Cardiac muscle cell (in vitro differentiated cells and primary cell): ENCODE measurements at regions not wholly inside any gene's neighbourhood (a gene's known extent, or its start where the extent isn't known, plus 50 kb on each side); places are given as distances from the start of the nearest gene placed in this dataset.
A peak's percentile ranks its signal among the peaks of the same experiment; 100 is the strongest.

Experiments used
- DNase-seq, 2 donors: peaks; one replicate each; pipeline versions ENCODE4 v3.0.0 to v3.0.0-alpha.2; 2010 to 2017; ENCODE audit warnings: low read depth in 1 of 2, low spot score in 1 of 2
- H3K27ac ChIP-seq: fragments of 200-600 bp; sonication (generic); 2 replicates; pipeline ENCODE4 v1.5.1; 2016
- H3K27me3 ChIP-seq: fragments of 200-600 bp; sonication (generic); 2 replicates; pipeline ENCODE4 v1.6.0; 2016; ENCODE audit warnings: control low read depth
- H3K36me3 ChIP-seq: fragments of 200-600 bp; sonication (generic); 2 replicates; pipeline ENCODE4 v1.5.1; 2016; ENCODE audit warnings: control low read depth
- H3K4me1 ChIP-seq: fragments of 200-600 bp; sonication (generic); 2 replicates; pipeline ENCODE4 v1.8.1; 2017; ENCODE audit warnings: low read depth, mild to moderate bottlenecking, mixed run types
- H3K4me3 ChIP-seq: fragments of 200-600 bp; sonication (generic); 2 replicates; pipeline ENCODE4 v1.5.1; 2016; ENCODE audit warnings: mild to moderate bottlenecking
- H3K9me3 ChIP-seq: fragments of 200-600 bp; sonication (generic); 2 replicates; pipeline ENCODE4 v1.5.1; 2017; ENCODE audit warnings: low read depth, mild to moderate bottlenecking, control low read depth
- TF ChIP-seq, protein P1 (sequence below): IDR thresholded peaks from 2 replicates; pipeline ENCODE4 v1.5.1; 2012; ENCODE audit warnings: low read depth, mild to moderate bottlenecking, low read length

DNA sequence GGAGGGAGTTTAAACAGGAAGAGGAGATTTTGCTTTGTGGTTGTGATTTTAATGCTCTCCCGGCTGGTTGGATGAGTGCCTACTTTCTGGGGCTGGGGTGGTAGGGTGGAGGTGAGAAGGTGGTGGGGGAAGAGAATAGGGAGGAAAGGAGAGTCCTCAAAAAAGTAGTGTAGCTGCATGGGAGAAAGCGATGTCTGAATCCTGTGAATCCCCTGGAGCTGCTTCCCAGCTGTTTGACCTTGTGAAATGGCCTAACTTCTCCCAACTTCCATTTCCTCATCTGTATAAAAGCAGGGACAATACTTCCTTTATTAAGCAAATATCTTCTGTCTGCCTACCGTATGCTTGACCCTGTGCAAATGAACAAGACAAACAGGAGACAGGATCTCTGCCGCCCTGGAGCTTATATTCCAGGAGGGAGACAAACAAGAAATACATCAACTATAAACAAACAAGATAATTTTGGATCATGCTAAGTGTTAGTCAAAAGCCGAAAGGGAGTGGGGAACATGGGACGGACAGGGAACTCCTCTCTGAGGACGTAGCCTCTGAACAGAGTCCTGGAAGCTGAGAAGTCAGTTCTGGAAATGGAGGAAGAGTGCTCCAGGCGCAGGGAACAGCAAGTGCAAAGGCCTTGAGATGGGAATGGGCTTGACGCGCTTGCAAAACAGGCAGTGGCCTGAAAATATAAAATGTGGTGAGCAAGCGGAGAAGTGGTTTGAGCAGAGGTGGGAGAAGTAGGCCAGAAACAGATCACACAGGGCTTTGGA, 103.5 kb downstream of the SPRY4 start:
- no peaks in the 10 kb centered on the region for H3K9me3 ChIP-seq
- no peaks in the 10 kb centered on the region for H3K36me3 ChIP-seq
- H3K27ac ChIP-seq, result no peak overlapping the region
- no peaks in the 10 kb centered on the region for H3K4me1 ChIP-seq
- TF ChIP-seq, protein P1, sequence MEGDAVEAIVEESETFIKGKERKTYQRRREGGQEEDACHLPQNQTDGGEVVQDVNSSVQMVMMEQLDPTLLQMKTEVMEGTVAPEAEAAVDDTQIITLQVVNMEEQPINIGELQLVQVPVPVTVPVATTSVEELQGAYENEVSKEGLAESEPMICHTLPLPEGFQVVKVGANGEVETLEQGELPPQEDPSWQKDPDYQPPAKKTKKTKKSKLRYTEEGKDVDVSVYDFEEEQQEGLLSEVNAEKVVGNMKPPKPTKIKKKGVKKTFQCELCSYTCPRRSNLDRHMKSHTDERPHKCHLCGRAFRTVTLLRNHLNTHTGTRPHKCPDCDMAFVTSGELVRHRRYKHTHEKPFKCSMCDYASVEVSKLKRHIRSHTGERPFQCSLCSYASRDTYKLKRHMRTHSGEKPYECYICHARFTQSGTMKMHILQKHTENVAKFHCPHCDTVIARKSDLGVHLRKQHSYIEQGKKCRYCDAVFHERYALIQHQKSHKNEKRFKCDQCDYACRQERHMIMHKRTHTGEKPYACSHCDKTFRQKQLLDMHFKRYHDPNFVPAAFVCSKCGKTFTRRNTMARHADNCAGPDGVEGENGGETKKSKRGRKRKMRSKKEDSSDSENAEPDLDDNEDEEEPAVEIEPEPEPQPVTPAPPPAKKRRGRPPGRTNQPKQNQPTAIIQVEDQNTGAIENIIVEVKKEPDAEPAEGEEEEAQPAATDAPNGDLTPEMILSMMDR, result peak; percentile 6
- peak in 1 of 2 donors; percentile 29 for DNase-seq
- no peaks in the 10 kb centered on the region for H3K27me3 ChIP-seq
- no peak overlapping the region for H3K4me3 ChIP-seq

DNA sequence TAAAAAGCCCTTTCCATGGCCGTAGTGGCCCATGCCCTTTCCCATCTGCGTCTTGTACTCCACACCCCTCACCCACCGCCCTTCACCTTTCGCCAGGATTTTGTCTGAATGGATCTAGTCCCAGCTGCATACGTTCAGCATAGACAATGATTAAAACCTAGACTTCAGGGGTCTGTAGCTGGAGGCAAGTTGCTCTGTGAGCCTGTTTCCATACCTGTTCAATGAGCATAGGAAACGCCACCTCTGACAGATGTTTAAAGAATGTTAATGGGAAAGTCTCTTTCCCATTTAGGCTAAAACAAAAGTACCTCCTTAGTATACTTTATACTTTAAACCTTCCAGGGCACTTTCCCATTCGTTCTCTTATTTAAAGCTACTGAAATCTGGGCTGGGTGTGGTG, 105.7 kb downstream of the SPRY4 start:
- no peaks in the 10 kb centered on the region for H3K4me1 ChIP-seq
- no peaks in the 10 kb centered on the region for H3K9me3 ChIP-seq
- no peak overlapping the region for H3K4me3 ChIP-seq
- H3K27ac ChIP-seq, result no peak overlapping the region
- DNase-seq, result no peak
- no peaks in the 10 kb centered on the region for H3K27me3 ChIP-seq
- TF ChIP-seq, protein P1, result no peak
- H3K36me3 ChIP-seq, result no peaks in the 10 kb centered on the region

DNA sequence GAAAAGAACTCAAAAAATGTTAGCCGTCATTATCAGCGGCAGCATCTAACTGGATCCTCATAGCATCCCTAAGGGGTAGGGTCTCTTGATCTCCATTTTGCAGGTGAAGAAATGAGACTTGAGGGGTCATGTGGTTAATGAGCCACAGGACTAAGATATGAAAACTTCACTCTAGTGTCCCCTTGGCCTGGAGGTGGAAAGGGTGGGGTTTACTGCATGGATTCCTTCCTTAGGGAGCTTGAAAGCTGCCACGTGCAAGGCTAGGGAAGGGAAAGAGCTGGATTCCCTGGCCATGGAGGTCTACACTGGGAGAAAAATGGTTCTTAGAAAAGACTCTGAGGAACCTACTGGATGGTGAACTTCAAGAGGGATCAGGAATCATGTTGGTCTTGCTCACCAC, 107.9 kb downstream of the SPRY4 start:
- Histone ChIP-seq H3K4me1 (no peaks in the 10 kb centered on the region), H3K27ac (no peak overlapping the region), H3K36me3 (no peaks in the 10 kb centered on the region), H3K9me3 (no peaks in the 10 kb centered on the region), H3K4me3 (no peak overlapping the region), H3K27me3 (no peaks in the 10 kb centered on the region)
- no peak for DNase-seq
- TF ChIP-seq, protein P1, result no peak

DNA sequence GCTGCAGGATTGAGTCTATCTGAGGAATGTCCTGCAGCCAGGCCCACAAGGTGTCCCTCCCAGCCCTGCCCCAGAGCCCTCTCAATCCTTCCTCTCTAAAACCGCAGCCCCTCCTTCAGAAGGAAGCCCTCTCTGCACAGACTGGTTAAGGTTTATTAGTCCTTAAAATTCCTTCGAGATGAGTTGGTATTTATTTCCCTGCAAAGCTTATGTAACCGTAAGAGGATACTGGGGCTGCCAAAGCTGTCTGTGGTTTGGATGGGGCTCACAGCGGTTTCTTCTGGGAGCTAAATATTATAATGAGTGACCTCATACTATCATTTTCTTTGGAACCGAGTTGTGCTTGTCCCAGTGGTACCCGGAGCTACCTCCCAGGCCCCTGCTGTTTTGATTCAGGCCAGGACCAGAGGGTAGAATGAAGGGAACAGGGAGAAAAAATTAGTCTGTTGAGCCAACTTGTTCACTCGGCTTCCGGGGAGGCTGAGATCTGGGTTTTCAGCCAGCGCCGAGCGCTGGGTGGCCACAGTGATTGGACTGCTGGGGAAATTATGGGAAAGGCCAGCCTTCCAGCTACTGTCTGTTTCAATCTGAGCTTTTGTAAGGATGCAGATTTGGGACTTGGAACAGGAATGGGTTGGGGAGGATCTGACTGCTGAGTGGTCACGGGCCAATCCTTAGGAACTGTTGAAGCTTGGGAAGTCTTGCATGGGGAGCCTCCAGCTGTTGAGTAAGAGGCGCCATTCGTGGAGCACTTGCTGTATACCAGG, 107.5 kb downstream of the NDFIP1 start:
- Histone ChIP-seq H3K27me3 (no peaks in the 10 kb centered on the region), H3K4me3 (no peak overlapping the region), H3K4me1 (no peaks in the 10 kb centered on the region), H3K27ac (no peak overlapping the region), H3K36me3 (no peaks in the 10 kb centered on the region), H3K9me3 (no peaks in the 10 kb centered on the region)
- peak in 1 of 2 donors; percentile 98 for DNase-seq
- TF ChIP-seq, protein P1, result no peak

DNA sequence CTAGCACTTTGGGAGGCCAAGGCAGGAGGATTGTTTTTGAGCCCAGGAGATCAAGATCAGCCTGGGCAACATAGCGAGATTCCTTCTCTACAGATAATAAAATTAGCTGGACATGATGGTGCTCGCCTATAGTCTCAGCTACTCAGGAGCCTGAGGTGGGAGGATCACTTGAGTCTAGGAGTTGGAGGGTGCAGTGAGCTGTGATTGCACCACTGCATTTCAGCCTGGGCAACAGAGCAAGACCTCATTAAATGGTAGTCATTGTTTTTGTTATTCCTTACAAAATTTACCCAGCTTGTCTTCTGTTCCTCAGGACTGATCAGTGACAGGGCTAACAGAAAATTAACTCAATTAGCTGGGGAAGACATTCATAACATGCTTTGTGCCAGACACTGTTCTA, 104.5 kb downstream of the NDFIP1 start:
- H3K9me3 ChIP-seq, result no peaks in the 10 kb centered on the region
- TF ChIP-seq, protein P1, result no peak
- H3K27ac ChIP-seq, result no peak overlapping the region
- H3K4me3 ChIP-seq, result no peak overlapping the region
- H3K36me3 ChIP-seq, result no peaks in the 10 kb centered on the region
- no peaks in the 10 kb centered on the region for H3K27me3 ChIP-seq
- H3K4me1 ChIP-seq, result no peaks in the 10 kb centered on the region
- no peak for DNase-seq
